ENCODE measurements at regions not wholly inside any gene's neighbourhood (a gene's known extent, or its start where the extent isn't known, plus 50 kb on each side); places are given as distances from the start of the nearest gene placed in this dataset.

DNA sequence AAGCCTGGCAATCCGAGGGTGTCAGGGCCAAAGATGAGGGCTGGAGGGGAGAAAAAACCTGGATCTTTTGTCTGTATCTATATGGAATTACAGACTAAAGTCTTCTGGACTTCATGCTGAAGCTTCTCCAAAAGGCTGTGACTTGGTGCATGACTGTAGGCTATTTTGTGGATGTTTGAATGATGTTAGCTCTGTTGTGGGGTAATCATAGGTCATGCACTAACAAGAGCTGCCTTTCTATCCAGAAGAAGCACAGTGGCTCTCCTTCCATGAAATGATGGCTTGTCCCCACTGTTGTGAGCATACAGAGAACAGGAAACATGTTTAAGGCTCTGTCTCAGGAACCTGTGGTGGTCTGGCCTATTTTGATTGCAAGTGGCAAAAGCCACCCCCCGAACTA is 263.3 kb upstream of the PLET1 start:
- no peak for TF ChIP-seq POLR2AphosphoS5 (IDR thresholded peaks at IDR 0.05; ENCODE audit: low read depth, low read length)
- no peak for TF ChIP-seq POLR2A (IDR thresholded peaks at IDR 0.05; ENCODE audit: low read depth, low read length)
- no peak for TF ChIP-seq POU2F2 (IDR thresholded peaks at IDR 0.05; ENCODE audit: low read depth, low read length)

Data from GM12891 (cell line).